Neural crest cell (in vitro differentiated cells): ENCODE measurements at regions not wholly inside any gene's neighbourhood (a gene's known extent, or its start where the extent isn't known, plus 50 kb on each side); places are given as distances from the start of the nearest gene placed in this dataset.

Experiments
- DNase-seq: peaks from one replicate; pipeline ENCODE4 v3.0.0; 2021; ENCODE audit warnings: low read depth, mixed read lengths, low spot score
- H3K27ac Mint-ChIP-seq: one replicate; pipeline ENCODE4 v1.8.0; 2021; ENCODE audit warnings: mild to moderate bottlenecking, mixed read lengths; ENCODE audit not compliant: unreplicated experiment
- H3K27me3 Mint-ChIP-seq: 2 replicates; pipeline ENCODE4 v1.8.0; 2021; ENCODE audit warnings: low read depth, mild to moderate bottlenecking, mixed read lengths
- H3K36me3 Mint-ChIP-seq: 2 replicates; pipeline ENCODE4 v1.8.0; 2021; ENCODE audit warnings: low read depth, mild to moderate bottlenecking, mixed read lengths
- H3K4me1 Mint-ChIP-seq: 2 replicates; pipeline ENCODE4 v1.8.0; 2021; ENCODE audit warnings: mixed read lengths
- H3K4me3 Mint-ChIP-seq: one replicate; pipeline ENCODE4 v1.8.0; 2021; ENCODE audit warnings: mild to moderate bottlenecking, mixed read lengths
- H3K9me3 Mint-ChIP-seq: 2 replicates; pipeline ENCODE4 v1.8.0; 2021; ENCODE audit warnings: mixed read lengths
- CTCF ChIP-seq: fragments of 200-600 bp; sonication (generic); conservative IDR thresholded peaks from 2 replicates; pipeline ENCODE4 v1.5.0; 2021; ENCODE audit warnings: antibody characterized with exemption, mild to moderate bottlenecking

- Mint-ChIP-seq H3K4me3 (no peak overlapping the region), H3K27me3 (no peaks in the 10 kb centered on the region), H3K4me1 (peaks cover under 1% of the 10 kb centered on the region), H3K27ac (no peak overlapping the region), H3K9me3 (no peaks in the 10 kb centered on the region), H3K36me3 (no peaks in the 10 kb centered on the region)
- TF ChIP-seq CTCF = no peak
- DNase-seq = no peak
Measured at GRCh38 chr12:13788626-13789025, 192.8 kb downstream of the GRIN2B start.

GRCh38 chr12:13786646-13787045 is 194.8 kb downstream of the GRIN2B start:
- Mint-ChIP-seq H3K27me3 (no peaks in the 10 kb centered on the region), H3K4me1 (peaks cover 6% of the 10 kb centered on the region), H3K36me3 (no peaks in the 10 kb centered on the region), H3K4me3 (no peak overlapping the region), H3K9me3 (no peaks in the 10 kb centered on the region), H3K27ac (no peak overlapping the region)
- DNase-seq = no peak
- no peak for TF ChIP-seq CTCF

DNA sequence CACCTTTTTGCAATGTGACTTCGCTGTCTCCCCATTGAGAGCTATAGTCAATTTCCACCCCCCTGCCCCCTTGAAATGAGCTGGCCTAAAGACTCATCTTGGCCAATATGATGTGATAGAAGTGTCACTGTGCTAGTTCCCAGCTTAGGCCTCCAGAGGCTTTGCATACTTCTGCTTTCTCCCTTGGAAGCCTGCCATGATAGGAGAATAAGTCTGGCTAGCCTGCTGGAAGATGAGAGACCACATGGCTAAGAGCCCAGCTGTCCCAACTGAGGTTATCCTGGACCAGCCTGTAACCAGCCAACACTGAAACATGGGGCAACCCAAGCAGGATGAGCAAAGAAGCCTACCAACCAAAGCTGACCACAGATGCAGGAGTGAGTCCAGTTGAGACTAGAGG is 196.9 kb downstream of the GRIN2B start:
- no peak for TF ChIP-seq CTCF
- no peak overlapping the region for H3K4me3 Mint-ChIP-seq
- H3K27ac Mint-ChIP-seq = no peak overlapping the region
- DNase-seq = no peak
- no peaks in the 10 kb centered on the region for H3K27me3 Mint-ChIP-seq
- no peaks in the 10 kb centered on the region for H3K36me3 Mint-ChIP-seq
- peaks cover 6% of the 10 kb centered on the region for H3K4me1 Mint-ChIP-seq
- H3K9me3 Mint-ChIP-seq = no peaks in the 10 kb centered on the region

GRCh38 chr12:13780453-13780852 is 200.9 kb downstream of the GRIN2B start:
- Mint-ChIP-seq H3K27me3 (no peaks in the 10 kb centered on the region), H3K9me3 (peaks cover 2% of the 10 kb centered on the region), H3K36me3 (no peaks in the 10 kb centered on the region), H3K27ac (no peak overlapping the region), H3K4me3 (no peak overlapping the region), H3K4me1 (peaks cover 6% of the 10 kb centered on the region)
- no peak for TF ChIP-seq CTCF
- DNase-seq = no peak

- Mint-ChIP-seq H3K9me3 (peaks cover 2% of the 10 kb centered on the region), H3K36me3 (no peaks in the 10 kb centered on the region), H3K27me3 (no peaks in the 10 kb centered on the region), H3K4me1 (no peaks in the 10 kb centered on the region), H3K4me3 (no peak overlapping the region), H3K27ac (no peak overlapping the region)
- no peak for DNase-seq
- TF ChIP-seq CTCF = no peak
Measured at GRCh38 chr12:13777374-13777773, 204.0 kb downstream of the GRIN2B start.

GRCh38 chr12:13772264-13772663 is 209.1 kb downstream of the GRIN2B start:
- Mint-ChIP-seq H3K27ac (no peak overlapping the region), H3K9me3 (peaks cover 2% of the 10 kb centered on the region), H3K4me1 (no peaks in the 10 kb centered on the region), H3K36me3 (no peaks in the 10 kb centered on the region), H3K27me3 (no peaks in the 10 kb centered on the region), H3K4me3 (no peak overlapping the region)
- TF ChIP-seq CTCF = no peak
- no peak for DNase-seq
